ENCODE measurements at regions not wholly inside any gene's neighbourhood (a gene's known extent, or its start where the extent isn't known, plus 50 kb on each side); places are given as distances from the start of the nearest gene placed in this dataset.

- TF ChIP-seq, protein P1, sequence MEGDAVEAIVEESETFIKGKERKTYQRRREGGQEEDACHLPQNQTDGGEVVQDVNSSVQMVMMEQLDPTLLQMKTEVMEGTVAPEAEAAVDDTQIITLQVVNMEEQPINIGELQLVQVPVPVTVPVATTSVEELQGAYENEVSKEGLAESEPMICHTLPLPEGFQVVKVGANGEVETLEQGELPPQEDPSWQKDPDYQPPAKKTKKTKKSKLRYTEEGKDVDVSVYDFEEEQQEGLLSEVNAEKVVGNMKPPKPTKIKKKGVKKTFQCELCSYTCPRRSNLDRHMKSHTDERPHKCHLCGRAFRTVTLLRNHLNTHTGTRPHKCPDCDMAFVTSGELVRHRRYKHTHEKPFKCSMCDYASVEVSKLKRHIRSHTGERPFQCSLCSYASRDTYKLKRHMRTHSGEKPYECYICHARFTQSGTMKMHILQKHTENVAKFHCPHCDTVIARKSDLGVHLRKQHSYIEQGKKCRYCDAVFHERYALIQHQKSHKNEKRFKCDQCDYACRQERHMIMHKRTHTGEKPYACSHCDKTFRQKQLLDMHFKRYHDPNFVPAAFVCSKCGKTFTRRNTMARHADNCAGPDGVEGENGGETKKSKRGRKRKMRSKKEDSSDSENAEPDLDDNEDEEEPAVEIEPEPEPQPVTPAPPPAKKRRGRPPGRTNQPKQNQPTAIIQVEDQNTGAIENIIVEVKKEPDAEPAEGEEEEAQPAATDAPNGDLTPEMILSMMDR (IDR thresholded peaks at IDR 0.05): no peak
- TF ChIP-seq ZFX (IDR thresholded peaks at IDR 0.05; ENCODE audit: borderline replicate concordance): no peak
These were observed 201.3 kb upstream of the GALNT5 start for GRCh38 chr2:157056200-157056676.

Data from 22Rv1 (cell line).